ENCODE measurements at regions not wholly inside any gene's neighbourhood (a gene's known extent, or its start where the extent isn't known, plus 50 kb on each side); places are given as distances from the start of the nearest gene placed in this dataset.

DNA sequence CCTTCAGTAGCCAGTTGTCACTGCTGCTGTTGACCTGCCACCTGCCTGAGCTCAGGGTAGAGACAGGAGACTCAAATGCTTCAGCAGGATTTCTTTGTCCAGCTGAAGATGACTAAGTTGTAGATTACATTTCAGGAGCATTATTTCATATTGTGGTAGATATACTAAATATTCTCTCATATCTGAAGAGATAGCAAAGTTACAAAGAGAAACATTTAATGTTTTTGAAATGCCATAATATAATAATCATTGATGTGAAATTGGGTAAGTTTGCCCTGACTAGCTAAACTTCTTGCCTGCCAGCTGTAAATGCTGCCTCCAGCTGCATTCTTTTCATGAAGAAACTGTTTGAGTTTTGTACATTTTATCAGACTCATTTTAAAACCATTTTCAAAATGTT, 247.6 kb upstream of the CNKSR2 start:
- in situ Hi-C loops (cut with HindIII; ENCODE audit: low sequenced_read_pairs), result no loop called here
- no peak for DNase-seq (ENCODE audit: low spot score)

DNA sequence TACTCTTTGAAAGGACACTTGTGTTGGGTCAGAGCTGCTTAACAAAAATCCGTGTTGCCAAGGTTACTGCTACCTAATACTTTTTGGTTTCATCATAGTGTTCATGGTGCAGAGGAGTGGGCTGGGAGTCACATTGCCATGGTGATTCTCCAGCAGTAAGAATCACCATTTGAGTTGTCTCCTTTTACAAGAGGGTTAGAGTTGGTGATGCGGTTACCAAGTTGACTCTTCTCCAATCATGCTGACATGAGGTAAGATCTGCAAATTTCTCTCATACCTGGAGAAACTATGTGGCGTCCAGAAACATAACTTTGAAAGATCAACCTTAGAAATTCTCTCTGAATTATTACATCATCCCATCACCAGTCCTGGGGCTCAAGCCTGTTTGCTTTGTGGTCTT, 242.9 kb upstream of the CNKSR2 start:
- in situ Hi-C loops (cut with HindIII; ENCODE audit: low sequenced_read_pairs), result no loop called here
- DNase-seq (ENCODE audit: low spot score), result no peak

DNA sequence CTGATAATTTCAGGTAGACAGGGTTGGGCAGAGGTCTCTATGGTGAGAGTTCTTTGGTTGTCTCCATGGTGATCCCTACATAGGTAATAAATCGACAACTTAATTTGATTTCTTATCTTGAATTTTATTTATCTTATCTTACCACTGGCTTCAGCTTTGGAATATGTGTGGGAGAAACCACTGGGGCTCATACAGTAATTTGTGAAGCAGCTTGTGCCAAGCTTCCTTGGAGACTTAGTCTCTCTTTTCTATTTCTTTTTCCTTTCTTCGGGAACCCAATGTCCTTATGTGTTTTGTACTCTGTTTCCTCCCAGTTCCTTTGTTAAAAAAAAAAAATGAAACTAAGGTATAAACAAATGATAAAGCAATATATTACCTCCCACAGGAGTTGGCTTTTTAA, 242.4 kb upstream of the CNKSR2 start:
- no peak for DNase-seq (ENCODE audit: low spot score)
- in situ Hi-C loops (cut with HindIII; ENCODE audit: low sequenced_read_pairs), result no loop called here

DNA sequence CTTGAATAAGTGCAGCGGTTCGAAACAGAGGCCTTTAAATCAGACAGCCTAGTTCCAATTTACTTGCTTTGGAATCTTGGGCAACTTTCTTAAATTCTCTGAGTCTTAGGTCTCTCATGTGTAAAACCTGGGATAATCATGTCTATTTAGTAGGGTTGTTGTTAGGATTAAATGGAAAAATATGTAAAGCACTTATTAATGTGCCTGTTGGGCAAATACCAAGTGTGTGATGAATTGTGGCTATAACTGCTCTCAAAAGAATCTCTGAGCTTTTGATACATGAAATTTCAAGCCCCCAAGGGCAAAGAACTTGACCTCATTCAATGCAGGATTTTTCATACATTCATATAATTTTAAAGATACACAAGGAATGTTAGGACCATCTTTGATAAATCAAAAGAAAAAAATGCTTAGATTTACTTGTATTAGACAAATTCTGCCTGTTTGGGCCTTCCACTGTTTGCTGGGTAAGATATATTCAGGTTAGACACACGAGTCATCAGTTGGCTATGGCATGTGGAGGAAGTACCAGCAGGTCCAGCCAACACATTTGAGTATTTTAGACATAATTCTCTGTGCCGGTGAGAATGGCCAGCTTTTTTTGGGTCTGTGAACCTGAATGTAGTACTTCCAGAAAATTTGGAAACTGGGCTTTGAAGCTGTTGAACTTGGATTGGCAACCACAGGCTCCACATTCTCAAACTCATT, 241.4 kb upstream of the CNKSR2 start:
- DNase-seq (ENCODE audit: low spot score), result no peak
- in situ Hi-C loops (cut with HindIII; ENCODE audit: low sequenced_read_pairs), result no loop called here

GRCh38 chrX:21150208-21150607, 224.0 kb upstream of the CNKSR2 start:
- in situ Hi-C loops (cut with HindIII; ENCODE audit: low sequenced_read_pairs), result no loop called here
- no peak for DNase-seq (ENCODE audit: low spot score)

GRCh38 chrX:21151051-21151450, 223.2 kb upstream of the CNKSR2 start:
- DNase-seq (ENCODE audit: low spot score), result peak; percentile 88
- in situ Hi-C loops (cut with HindIII; ENCODE audit: low sequenced_read_pairs), result no loop called here

DNA sequence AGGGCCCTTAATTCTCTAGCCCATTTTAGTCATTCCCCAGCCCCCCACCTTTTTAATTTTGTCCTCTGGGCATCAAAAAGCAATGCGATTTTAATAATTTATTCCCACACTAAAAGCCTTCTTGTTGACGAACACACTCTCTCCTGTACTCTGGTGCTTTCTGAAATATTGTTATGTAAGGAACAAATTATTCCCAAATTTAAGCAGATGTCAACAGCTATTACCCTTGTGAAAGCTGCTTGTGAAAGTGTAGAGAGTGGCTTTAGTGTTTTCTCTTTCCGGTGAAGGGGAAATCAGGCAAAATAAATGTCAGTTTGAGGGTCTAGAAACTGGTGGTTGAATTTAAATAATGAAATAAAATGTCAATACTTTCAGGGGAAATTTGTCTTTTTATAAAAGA, 221.2 kb upstream of the CNKSR2 start:
- in situ Hi-C loops (cut with HindIII; ENCODE audit: low sequenced_read_pairs), result no loop called here
- DNase-seq (ENCODE audit: low spot score), result no peak

DNA sequence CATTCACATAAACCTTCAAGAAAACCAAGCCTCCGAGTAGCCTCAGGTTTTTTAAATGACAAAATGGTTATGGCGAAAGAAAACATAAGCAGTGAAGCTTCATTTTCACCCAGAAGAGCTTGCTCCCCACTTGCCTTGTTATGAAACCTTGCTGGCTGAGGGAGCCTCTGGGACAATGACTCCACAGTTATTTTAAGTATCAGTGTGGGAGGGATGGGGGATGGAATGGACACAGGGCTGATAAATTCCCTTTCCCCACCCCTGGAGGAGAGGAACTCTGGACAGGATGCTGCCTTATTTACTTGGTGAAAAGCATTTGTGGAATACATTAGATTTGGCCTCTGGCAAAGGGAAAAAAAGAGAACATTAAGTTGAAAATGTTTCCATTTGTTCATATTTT, 220.7 kb upstream of the CNKSR2 start:
- in situ Hi-C loops (cut with HindIII; ENCODE audit: low sequenced_read_pairs), result no loop called here
- DNase-seq (ENCODE audit: low spot score), result peak; percentile 75

- in situ Hi-C loops (cut with HindIII; ENCODE audit: low sequenced_read_pairs), result no loop called here
- no peak for DNase-seq (ENCODE audit: low spot score)
Observed at GRCh38 chrX:21155916-21156315, 218.3 kb upstream of the CNKSR2 start.

DNA sequence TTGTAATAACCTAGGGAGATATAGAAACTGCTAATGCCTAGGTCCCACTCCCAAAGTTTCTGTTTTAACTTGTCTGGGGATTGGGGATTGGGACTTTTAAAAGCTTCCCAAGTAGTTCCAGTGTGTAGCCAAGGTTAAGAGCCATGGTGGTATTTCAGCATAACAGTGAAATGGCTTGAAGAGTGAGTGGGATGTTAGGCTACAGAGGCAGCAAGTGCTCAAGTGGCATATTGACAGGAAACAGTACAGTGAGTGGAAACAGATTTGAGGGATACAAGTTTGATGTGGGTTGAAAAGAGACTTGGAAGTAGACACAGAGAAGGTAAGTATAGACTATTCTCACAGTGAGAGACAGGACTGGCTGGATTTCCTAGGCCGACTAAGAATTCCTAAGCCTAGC, 217.6 kb upstream of the CNKSR2 start:
- in situ Hi-C loops (cut with HindIII; ENCODE audit: low sequenced_read_pairs), result no loop called here
- no peak for DNase-seq (ENCODE audit: low spot score)

DNA sequence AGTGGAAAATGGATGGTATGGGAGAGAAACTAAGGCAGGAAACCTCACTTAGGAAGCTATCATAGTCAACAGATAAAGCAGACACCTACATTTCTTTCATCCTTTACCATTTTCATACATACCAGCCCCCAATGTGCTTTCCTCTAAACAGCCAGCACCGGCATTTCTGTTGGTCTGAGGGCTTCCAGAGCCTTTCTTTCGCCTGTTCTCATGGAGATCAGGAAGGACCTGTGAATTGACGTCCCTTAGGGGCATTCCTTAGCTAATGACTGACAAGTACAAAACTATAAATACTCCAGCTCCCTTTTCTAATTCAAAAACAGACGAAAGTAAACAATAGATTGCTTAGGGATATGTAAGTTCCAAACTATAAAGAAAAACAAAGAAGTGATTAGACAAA, 215.5 kb upstream of the CNKSR2 start:
- no peak for DNase-seq (ENCODE audit: low spot score)
- in situ Hi-C loops (cut with HindIII; ENCODE audit: low sequenced_read_pairs), result no loop called here

GRCh38 chrX:21166272-21166982, 207.8 kb upstream of the CNKSR2 start:
- in situ Hi-C loops (cut with HindIII; ENCODE audit: low sequenced_read_pairs), result no loop called here

DNA sequence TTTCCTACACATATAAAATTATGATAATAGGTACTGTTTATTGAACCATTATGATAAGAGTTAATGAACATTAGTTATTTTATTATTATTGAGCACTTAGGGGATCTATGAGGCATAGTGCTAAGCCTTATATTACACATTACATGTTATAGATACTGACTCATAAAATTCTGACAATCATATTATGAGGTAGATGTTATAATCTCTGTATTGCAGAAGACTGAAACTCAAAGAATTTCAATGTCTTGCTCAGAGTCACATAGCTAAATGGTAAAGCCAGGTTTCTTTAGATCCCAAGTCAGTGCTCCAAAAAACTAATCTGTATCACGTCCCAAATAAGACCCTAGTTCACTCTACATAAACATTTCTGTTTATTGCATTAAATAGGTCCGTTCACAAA, 207.2 kb upstream of the CNKSR2 start:
- DNase-seq (ENCODE audit: low spot score), result no peak
- in situ Hi-C loops (cut with HindIII; ENCODE audit: low sequenced_read_pairs), result no loop called here

More at GRCh38 chrX:21166272-21166982, 207.8 kb upstream of the CNKSR2 start:
- no peak for DNase-seq (ENCODE audit: low spot score)

DNA sequence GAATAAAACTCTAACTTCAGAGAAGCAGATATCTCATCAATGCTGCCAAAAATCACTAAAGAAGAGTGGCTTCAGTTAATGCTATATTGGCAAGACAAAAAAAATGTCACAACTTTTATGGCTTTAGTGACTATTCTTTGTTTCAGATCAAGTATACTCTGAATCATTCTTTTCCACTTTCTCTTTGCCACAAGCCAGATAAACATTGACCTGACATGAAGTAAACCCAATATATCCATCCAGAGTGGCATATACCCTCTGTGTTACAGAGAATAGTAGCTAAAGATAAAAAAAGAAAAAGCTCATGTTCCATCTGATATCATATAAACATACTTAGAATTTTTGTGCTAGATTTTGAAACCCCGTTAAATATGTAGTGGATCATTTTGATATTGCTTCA, 206.7 kb upstream of the CNKSR2 start:
- in situ Hi-C loops (cut with HindIII; ENCODE audit: low sequenced_read_pairs), result no loop called here
- no peak for DNase-seq (ENCODE audit: low spot score)

GRCh38 chrX:21168401-21169160, 205.6 kb upstream of the CNKSR2 start:
- DNase-seq (ENCODE audit: low spot score), result no peak
- in situ Hi-C loops (cut with HindIII; ENCODE audit: low sequenced_read_pairs), result no loop called here

- in situ Hi-C loops (cut with HindIII; ENCODE audit: low sequenced_read_pairs), result no loop called here
- DNase-seq (ENCODE audit: low spot score), result no peak
Observed at GRCh38 chrX:21171181-21171580, 203.0 kb upstream of the CNKSR2 start.

DNA sequence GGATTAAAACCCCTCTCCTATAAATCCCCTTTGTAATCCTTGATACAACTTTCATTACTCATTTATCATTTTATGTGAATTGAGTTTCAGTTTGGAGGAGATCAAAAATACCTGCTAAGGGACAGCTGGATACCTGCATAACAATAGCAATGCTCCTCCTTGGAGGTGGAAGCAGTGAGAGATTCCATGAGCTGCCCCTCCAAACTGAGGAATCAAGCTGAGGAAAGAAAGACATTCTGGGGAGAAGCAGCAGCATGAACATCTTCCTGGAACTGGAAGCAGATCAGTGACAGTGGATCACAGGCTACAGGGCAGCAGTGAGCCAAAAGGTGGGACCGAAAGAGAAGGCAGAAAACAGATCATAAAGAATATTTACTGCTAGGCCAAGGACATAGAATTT, 199.8 kb upstream of the CNKSR2 start:
- DNase-seq (ENCODE audit: low spot score), result no peak
- in situ Hi-C loops (cut with HindIII; ENCODE audit: low sequenced_read_pairs), result no loop called here

DNA sequence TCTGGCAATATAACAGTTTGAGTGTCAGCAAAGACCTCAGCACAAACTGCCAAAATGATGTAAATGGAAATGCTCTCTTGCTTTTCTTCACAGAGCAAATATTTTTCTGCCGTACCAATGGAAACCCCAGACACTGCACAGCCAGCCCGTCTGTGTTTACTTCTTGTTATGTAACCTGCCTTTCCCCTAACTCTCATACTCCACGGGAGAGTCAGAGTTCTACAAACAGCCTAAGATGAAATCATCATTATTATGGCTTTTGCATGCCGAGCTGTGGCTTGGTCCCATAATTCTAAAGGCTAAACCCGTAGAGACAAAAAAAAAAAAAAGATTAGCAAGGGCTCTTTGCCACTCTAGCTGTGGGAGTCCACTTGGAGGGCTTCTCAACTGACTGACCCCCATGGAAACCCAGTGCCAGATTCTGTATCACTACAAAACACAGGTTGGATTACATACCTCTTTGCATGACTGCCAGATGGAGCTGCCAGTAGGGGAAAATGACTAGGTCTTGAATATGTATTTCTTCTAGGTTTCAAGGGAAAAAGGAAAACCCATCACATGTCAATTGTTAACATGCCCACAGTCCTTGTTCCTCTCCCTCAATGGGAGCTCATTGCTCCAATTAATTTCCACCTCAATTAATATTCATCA, 197.2 kb upstream of the CNKSR2 start:
- peak; percentile 85 for DNase-seq (ENCODE audit: low spot score)
- in situ Hi-C loops (cut with HindIII; ENCODE audit: low sequenced_read_pairs), result no loop called here

DNA sequence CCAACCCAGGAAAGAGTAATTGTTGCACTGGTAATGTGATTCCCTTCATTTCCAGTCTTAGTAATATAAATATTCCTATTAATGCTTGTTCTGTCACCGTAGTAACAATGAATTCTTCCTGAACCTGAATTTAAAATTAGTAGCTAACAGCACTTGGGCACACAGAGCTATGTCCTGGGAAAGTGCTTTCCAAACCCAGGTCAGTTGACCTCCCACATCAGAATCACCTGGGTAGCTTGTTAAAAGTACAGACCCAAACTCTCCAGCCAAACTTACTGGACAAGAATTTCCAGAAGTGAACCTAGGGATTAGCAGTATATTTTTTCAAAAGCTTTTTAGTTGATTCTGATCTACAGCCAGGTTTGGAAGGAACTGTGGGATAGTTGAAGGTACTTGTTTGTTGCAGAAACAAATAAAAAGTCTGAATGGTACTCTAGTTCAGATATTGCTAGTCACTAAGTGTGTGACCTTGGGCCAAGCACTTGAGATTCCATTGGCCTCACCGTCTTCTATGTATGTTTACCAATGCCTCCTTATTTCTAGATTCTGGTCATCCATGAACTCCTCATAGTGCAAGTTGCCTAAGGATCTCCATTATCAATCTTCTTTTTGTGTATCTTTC, 192.9 kb upstream of the CNKSR2 start:
- no peak for DNase-seq (ENCODE audit: low spot score)
- in situ Hi-C loops (cut with HindIII; ENCODE audit: low sequenced_read_pairs), result no loop called here

All from G401 (cell line).